Right hindlimb (tissue), 1 donor: ENCODE measurements at regions not wholly inside any gene's neighbourhood (a gene's known extent, or its start where the extent isn't known, plus 50 kb on each side); places are given as distances from the start of the nearest gene placed in this dataset.
"Not testable (repeated sequence)": the region's sequence is repeated elsewhere in the genome, so short reads cannot be mapped to it uniquely, and the experiment has no call there.

Experiments
- DNase-seq: peaks from one replicate; pipeline ENCODE4 v3.0.0-alpha.2; 2018

DNA sequence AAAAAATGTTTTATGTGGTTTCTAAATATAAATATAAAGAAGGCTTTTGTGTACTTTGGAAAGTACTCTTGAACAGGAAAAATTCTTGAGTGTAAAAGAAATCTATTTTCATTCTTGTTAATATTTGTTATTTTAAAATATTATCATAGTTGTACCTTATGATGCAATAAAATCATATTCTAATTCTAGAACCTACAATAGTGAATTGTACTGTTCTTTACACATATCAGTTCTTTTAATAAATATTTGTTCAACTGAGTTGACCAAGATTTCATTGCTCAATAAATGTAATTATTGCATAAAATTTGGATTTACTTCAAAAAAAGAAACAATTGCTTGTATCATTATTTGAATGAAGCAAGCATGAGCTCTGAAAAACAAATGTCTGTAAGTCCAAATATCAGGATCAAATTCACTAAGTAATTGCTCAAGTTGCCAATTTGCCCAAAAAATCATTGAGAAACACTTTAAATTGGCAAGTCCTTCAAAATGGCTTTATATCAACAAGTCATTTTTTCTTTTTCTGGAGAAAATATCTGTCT, 191.6 kb upstream of the SLC16A7 start:
- DNase-seq, result no peak

DNA sequence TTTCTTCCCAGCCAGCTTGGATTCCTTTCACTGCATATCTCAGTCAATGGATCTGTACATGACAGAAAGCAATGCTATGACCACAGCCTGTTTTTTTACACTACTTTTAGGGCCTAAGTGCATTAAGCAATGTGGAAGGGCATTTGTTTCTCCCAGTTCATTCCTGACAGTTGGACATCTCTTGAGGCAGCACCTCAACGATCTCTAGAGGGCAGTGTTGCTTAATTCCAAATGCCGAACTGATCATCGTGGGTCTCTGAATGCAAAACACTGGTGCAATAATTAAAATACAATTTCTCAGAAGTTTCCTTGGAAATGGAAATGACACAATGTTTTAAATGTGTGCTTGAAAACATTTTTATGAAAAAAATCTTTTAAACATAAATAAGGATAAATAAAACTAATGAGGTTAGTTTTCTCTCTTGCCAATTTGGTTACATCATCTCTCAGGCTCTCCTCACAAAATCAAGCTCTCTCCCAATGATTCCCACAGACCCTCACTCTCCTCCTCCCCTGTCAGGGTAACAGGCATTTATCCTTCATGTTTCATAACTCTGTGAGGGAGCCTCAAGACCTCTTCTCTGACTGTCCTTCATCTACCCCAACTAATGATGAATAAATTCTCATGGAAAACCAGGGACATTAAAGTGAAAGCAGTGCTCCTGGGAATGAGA, 192.4 kb upstream of the SLC16A7 start:
- peak; percentile 46 for DNase-seq

DNA sequence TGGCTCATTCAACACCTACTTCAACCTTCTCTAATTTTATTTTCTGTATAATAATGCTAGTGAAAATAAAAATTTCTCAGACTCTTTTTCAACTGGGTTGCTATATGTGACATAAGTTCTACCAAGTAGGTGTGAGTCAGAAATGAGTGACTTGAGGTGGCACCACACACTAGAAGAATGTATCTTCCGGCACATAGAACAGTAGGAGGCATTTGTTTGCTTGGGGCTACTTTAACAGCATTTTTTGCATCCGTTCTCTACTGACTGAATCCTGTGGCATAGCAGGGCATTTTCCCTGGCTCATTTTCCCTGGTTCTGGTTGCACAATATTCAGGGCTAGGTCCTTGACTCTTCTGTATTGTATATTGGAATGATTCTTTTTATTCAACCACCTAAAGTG, 194.0 kb upstream of the SLC16A7 start:
- no peak for DNase-seq

DNA sequence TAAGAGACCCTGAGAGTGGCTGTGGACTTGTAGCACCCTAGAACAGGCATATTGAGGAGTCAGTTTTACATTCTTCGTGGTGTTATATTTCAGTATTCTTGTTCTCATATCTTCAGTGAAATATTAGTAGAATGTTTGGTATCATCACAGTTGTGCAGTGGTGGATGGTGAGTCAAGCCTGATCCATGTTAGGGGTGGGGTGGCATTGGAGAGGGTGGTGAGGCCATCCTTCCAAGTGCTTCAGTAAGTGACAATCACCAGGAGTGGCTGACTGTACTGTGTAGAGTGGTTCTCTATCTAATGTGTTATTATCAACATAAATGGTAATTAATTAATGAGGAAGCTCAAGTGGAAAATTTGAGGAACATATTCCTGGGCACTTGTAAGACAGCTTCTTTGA, 197.7 kb upstream of the SLC16A7 start:
- DNase-seq, result no peak

DNA sequence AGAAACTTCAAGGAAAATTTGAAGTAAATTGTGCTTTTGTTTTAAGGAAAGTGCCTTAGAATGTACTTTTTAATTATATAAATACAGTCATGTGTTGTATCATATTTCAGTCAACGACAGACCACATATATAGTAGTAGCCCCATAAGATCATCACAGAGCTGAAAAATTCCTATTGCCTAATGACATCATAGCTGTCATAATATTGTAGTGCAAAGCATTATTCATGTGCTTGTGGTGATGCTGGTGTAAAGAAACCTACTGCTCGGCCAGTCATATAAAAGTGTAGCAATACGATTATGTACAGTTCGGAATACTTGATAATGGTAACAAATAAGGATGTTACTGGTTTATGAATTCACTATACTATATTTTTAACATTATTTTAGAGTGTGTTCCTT, 198.9 kb upstream of the SLC16A7 start:
- no peak for DNase-seq

DNA sequence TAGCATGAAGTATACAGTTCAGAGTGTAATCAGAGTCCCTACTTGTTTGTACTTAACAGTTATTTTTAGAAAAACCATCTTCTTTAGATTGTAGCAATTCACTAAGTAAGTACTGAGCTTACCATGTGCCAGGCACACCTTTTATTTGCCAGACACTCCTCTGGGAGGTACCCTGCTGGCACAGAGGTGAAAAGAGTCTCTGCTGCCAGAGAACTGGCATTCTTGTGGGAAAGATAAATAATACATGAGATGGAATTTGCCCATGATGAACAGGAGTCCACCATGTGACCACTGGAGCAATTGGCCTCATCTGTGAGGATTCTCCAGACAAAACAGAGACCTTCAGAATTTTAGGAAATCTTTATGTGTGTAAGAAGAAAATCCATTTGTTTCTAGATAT, 199.3 kb upstream of the SLC16A7 start:
- no peak for DNase-seq

DNA sequence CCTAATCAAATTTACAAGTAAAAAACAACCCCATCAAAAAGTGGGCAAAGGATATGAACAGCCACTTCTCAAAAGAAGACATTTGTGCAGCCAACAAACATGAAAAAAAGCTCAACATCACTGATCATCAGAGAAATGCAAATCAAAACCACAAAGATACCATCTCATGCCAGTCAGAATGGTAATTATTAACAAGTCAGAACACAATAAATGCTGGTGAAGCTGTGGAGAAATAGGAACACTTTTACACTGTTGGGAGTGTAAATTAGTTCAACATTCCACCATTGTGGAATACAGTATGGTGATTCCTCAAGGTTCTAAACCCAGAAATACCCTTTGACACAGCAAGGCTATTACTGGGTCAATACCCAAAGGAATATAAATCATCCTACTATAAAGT, 200.5 kb upstream of the SLC16A7 start:
- not testable (repeated sequence) for DNase-seq

DNA sequence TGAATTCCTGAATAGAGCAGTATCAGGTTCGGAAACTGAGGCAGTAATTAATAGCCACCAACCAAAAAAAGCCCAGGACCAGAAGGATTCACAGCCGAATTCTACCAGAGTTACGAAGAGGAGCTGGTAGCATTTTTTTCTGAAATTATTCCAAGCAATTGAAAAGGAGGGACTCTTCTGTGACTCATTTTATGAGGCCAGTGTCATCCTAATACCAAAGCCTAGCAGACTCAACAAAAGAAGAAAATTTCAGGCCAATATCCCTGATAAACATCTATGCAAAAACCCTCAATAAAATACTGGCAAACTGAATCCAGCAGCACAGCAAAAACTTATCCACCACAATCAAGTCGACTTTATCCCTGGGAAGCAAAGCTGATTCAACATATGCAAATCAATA, 202.3 kb upstream of the SLC16A7 start:
- DNase-seq, result no peak

DNA sequence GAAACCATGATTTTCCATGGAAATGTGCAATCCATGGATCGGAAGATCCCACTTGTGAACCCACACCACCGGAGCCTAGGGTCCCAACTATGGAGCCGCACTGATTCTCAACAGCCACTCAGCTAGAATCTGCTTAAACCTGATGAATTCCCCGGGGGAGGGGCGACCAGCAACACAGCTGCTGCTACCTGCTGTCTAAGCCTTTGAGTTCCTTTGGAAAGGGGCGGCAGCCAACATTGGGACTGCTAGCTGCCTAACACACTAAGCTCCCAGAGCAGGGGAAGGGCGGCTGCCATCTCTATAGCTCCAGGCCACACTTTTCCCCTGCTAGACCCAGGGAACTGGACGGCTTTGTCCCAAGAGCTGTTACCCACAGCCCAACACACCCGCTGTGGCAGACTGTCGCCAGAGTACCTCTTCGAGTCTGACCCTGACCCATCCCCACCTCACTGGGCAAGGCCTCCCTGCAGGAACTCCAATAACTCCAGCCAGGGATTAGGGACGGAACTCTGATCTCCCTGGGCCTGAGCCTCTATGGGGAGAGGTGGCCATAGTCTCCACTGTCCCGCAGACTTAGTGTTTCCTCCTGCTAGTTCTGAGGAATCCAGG, 205.8 kb upstream of the SLC16A7 start:
- DNase-seq, result no peak

DNA sequence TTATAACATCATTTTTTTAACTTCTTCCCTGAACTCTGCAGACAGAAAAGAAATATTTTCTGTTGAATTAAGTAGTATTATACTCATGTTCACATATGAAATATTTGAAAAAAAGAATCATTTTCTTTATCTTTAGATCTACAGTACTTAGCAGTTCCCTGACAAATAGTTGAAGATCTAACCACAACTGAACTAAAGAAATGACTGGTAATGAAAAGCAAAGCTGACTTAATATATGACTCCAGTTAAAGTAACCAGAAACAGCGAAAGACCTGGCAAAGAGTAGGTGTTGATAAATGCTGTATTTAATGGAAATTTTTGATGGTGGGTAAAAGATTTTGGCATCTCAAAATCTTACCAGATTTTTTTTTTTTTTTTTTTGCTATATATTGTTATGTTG, 207.1 kb upstream of the SLC16A7 start:
- no peak for DNase-seq

DNA sequence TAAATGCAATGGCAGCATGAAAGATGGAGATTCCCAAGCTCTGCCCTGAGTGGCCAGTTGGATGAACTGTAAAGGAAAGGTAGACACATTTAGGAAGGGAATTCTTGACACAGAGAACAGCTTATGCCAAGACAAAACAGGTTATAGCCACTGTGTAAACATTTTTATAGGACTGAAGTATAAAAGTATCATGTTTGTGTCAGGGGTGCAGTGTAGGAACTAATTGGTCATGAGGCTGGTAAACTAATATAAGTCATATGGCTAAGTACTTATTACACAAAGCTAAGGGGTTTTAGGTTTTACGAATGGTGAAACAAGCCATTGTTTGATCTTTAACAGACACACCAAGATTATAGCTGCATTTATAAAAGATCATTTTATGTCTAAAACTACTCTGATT, 207.7 kb upstream of the SLC16A7 start:
- DNase-seq, result no peak

DNA sequence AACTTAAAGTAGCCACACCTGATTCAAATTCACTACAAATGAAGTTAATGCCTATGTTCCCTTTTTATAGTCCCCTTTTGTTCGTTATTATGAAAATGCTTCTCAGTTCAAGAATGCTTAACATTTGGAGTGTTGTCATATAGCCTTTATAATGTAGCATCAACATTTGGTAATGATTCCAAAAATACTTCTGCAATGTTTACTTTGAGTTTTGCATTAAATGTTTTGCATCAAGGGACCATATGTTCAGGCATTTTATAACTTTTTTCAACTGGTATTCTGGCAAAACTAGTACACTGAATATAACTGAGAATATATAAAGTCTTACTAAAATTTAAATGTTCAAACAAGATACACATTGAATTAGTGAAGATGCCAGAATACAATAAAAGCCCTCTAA, 209.6 kb upstream of the SLC16A7 start:
- DNase-seq, result no peak

DNA sequence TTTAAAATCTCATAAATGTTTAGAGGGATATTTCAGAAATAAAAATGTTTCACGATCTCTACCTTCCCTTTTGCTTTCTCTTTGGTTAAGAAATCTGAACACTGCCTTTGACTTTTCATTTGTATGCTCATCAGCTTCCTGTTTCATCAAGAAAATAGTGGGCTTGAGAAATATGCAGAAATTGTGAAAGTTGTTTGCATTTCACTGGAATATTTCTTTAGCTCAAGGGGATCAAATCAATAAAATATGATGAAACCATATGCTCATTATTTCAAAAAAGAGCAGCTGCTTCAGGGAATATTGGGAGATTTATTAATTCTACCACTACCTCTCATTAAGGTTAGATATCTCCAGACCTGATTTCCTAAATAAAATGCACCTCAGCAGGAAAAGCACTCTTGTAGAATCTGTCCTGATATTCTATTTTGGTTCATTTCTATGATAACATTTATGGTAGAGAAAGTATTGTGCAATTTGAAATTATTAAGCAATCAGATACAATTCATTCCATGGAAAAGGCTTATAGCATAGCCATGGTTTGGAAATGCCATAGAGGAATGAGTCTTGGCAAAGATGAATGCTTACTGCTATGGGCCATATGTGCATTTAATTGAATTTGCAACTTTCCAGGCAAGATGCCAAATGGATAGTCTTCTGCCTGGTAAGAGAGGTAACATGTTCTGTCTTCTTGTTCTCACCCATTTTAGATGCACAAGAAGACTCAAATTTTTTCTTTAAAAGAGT, 212.6 kb upstream of the SLC16A7 start:
- no peak for DNase-seq

DNA sequence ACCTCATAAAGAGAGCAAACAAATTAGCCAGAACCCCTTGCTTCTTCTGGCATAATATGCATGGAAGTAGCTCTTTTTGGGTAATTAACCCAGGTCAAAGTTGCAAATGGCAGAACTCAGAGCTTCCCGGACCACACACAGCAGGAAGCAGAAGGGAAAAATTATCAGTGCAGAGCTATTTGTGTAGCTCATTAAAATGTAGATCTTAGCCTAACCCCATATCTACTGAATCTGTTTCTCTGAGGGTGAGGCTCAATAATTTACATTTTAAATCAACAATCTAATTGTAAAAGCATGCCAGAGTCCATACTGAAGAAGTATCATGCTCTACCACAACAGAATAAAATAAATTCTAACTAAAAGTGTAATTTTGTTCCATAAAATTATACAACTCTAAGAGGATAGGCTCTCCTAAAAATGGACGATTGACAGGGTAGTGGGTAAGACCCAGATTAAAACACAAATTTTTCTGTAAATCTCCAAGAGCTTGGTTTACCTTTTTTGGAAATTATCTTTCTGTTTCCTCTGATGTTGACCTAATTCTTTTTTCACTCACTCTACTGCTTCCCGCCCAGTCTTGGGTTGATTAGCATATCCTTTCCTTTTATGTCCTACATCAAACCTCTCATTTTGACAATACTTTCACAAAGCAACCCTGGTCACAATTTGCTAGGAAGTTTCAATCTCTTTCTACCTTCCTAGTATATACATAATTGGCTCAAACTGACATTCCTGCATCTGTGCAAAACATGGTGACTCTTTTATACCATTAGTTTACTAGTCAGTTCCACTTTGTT, 213.3 kb upstream of the SLC16A7 start:
- no peak for DNase-seq

DNA sequence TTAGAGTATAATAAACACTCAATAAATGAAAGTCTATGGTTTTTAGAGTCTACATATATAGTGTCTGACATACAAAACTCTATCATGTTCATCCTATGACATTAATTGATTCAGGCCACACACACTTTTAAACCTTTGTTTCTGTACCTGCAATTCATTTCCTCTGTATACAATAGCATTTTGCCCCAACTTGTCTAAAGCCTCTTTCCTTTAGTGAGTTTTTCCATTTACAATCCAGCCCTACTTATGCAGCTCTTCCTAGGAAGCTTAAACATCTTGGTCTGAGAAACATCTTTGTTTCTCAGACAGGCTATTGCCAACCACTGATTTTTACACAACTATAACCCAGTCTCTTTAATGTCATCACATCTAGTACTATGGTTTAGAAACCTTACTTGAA, 214.7 kb upstream of the SLC16A7 start:
- no peak for DNase-seq

DNA sequence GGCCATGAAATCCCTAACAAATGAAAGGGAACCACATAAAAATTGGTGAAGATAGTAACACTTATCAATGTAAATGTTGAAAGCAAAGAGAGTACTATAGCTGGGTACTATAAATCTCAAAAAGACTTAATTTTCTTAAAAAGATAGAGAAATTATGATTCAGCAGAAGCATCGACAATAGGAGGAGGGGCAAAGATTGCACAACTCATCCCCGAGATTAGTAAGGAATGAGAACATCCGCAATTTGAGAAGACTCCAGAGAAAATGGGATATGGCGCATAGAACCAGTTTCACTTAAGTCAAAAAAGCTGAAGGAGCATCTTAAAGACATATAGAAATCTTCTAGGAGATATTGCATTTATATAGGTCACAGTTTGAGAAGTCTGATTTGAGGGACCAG, 220.2 kb upstream of the SLC16A7 start:
- no peak for DNase-seq

DNA sequence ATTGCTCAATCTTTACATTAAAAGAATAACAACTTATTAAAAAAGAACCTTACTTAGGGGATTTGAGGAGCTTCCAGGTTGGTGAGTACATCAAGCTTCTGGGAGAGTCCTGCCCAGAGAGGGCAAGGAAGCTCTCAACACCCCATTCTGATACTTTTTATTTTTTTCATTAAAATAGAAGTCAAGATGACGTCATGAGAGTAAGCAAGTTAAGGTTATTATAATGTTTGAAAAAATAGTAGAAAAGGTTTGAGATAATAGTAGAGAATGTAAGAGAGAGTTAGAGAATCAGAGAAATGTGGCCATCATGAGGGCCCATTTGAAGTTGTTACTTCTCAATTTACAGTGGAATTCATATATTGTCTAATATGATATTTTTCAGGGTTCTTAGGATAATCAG, 221.0 kb upstream of the SLC16A7 start:
- no peak for DNase-seq

DNA sequence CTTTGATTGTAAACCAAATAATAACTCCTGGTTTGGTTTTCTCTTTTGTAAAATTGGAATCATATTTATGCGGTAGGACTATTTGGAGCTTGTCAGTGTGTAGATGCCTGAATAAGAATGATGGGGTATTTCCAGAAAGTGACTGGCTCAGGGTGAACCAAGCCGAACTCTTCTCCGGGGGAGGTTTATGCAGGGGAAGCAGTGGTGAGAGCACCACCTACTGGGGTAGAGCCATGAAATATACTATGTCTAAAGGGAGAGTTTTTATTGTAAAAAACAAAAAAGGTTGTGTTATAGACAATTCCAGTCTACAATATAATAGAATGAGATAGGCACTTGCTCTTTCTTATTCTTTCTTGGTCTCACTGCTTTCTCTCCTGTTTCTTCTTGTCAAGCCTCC, 222.9 kb upstream of the SLC16A7 start:
- DNase-seq, result peak; percentile 16

DNA sequence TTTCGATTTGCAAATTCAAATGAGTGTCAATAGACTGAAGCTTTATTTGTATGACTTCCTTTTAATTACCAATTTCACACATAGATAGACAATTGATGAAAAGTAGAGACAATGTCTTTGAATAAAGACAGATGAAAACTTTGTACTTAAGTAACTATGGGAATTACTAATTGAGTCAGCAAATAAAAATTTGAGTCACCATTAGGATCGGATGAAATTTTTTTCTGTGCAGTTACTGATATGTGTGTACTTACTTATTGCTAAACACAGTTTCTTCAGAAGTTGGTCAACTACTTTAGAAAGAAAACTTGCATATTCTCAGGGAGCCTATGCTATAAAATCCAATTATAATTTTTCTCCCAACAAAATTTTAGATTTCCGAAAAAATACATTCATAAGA, 224.9 kb upstream of the SLC16A7 start:
- no peak for DNase-seq

DNA sequence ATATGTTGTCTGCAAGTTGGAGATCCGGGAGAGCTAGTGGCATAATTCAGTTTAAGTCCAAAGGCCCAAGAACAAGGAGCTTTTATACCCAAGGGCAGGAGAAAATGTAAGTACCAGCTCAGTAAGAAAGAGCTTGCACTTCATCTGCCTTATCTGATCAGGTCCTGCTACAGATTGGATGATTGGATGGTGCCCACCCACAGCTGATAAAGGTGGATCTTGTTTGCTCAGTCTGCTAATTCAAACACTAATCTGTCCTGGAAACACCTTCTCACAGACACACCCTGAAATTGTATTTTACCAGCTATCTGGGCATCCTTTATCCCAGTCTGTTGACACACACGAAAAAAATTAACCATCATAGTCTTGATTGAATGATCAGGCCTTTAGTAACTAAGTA, 230.7 kb upstream of the SLC16A7 start:
- no peak for DNase-seq

DNA sequence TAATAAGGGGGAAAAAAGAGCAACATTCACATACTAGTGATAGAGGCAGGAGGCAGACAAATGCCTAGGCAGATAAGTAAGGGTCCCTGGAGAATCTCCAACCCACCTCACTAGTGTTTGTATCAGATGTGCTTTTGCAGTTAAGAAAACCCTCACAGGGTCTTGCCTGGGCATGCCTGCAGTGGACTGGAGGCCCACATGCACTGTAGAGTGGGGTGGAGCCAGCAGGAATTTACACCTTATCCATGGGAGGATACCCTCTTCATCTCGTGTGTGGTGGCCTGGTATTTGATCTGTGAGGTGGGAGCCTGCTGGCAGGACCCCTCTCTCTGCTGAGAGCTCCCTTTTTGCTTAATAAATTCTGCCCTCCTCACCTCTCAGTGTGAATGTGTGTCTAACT, 238.0 kb upstream of the SLC16A7 start:
- no peak for DNase-seq

DNA sequence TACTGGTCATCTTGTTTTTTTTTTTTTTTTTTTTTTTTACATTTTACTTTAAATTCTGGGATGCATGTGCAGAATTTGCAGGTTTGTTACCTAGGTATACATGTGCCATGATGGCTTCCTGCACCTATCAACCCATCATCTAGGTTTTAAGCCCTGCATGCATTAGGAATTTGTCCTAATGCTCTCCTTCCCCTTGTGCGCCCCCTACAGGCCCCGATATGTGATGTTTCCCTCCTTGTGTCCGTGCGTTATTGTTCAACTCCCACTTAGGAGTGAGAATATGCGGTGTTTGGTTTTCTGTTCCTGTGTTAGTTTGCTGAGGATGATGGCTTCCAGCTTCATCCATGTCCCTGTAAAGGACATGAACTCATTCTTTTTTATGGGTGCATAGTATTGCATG, 249.6 kb upstream of the SLC16A7 start:
- not testable (repeated sequence) for DNase-seq

DNA sequence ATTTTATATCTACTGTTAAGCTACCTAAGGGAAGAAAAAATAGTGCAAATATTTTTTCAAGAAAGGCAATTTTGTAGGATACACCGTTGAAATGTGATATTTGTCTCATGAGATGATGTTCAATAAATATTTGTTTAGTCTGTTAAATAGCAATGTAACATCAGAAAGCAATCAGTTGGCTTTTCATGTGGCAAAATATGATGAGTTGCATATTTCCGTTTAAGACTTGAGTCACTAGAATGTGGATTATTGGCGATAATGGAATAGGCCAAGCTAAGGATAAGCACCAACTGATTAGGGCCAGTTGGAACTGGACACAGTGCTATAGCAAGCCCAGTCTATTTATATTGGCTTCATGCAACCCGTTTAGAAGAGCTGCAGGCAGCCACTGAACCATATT, 250.4 kb upstream of the SLC16A7 start:
- DNase-seq, result no peak
